ENCODE measurements at regions not wholly inside any gene's neighbourhood (a gene's known extent, or its start where the extent isn't known, plus 50 kb on each side); places are given as distances from the start of the nearest gene placed in this dataset.

DNA sequence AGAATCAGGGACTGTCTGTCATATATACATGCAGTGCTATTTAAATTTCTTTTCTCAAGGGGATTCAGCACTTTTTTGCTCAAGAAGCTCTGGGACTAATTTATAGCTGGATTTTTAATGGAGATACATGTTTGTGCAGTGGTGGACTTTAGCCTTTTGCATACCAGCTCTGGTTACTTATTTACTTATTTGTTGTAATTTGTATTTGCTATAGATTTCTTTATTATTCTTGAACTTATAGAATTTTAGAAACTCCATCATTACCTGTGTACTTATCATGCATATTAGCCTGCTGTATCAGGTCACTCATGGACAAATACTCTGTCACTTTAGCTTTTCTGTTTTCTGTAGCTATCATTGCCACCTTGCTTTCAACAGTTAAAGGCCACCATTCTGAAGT lies 1296.9 kb upstream of the TMPRSS15 start:
- Histone ChIP-seq H3K18ac (ENCODE audit: low read length) (no peak overlapping the region), H3K79me1 (ENCODE audit: low read depth, low read length) (no peaks in the 10 kb centered on the region), H2AK5ac (ENCODE audit: low read depth, low read length) (no peak overlapping the region), H2BK12ac (ENCODE audit: low read length) (no peak overlapping the region), H3K23ac (ENCODE audit: low read depth, low read length, poor library complexity) (no peak overlapping the region), H3K4me2 (ENCODE audit: insufficient read depth, low read length, poor library complexity, severe bottlenecking) (no peak overlapping the region), H3K27me3 (ENCODE audit: control insufficient read depth in 3 of 3, insufficient read depth in 3 of 3, low read depth in 1 of 3, low read length in 3 of 3) (no peaks in the 10 kb centered on the region), H3K36me3 (replicated peaks in 1 of 2; ENCODE audit: control insufficient read depth in 2 of 2, insufficient read depth in 2 of 2, low read length in 2 of 2) (no peaks in the 10 kb centered on the region), H3K9me3 (replicated peaks in 1 of 2; ENCODE audit: control insufficient read depth in 2 of 2, insufficient read depth in 1 of 2, low read depth in 1 of 2, low read length in 2 of 2) (no peaks in the 10 kb centered on the region), H3K14ac (ENCODE audit: low read length) (no peak overlapping the region), H3K4ac (ENCODE audit: low read length) (no peak overlapping the region), H3K27ac (replicated peaks; ENCODE audit: low read length) (no peak overlapping the region), H3K4me3 (ENCODE audit: low read length in 2 of 2) (no peak overlapping the region), H2BK5ac (ENCODE audit: low read length) (no peak overlapping the region), H2BK15ac (ENCODE audit: low read length) (no peak overlapping the region), H2BK120ac (ENCODE audit: low read depth, low read length) (no peak overlapping the region), H3K9ac (ENCODE audit: low read depth, low read length, poor library complexity) (no peak overlapping the region), H4K8ac (ENCODE audit: low read depth, low read length) (no peak overlapping the region), H2AFZ (ENCODE audit: low read length) (no peak overlapping the region), H4K91ac (ENCODE audit: low read depth, low read length, poor library complexity) (no peak overlapping the region), H3K4me1 (ENCODE audit: control insufficient read depth in 2 of 2, insufficient read depth in 1 of 2, low read depth in 1 of 2, low read length in 2 of 2) (no peaks in the 10 kb centered on the region)
- DNase-seq (ENCODE audit: low spot score): no peak

DNA sequence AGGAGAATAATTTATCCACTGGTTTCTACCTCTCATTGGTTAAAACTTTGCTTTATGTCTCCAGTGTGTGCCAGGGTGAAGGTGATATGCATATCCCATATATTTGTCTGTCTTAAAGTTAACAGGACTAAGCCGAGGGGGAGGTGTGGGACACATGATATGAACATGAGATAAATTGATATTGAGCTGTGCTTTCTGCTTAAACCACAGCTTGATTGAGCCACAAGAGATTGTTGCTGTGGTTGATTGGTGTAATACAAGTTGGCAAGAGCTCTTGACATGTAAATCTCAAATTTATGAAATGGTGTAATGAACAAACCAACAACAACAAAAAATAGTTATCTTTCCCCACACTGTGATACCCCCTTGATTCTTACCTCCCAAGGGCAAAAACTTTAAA lies 1295.5 kb upstream of the NCAM2 start:
- Histone ChIP-seq H3K4me2 (ENCODE audit: insufficient read depth, low read length, poor library complexity, severe bottlenecking) (no peak overlapping the region), H2AFZ (ENCODE audit: low read length) (no peak overlapping the region), H2BK120ac (ENCODE audit: low read depth, low read length) (no peak overlapping the region), H3K79me1 (ENCODE audit: low read depth, low read length) (no peaks in the 10 kb centered on the region), H3K18ac (ENCODE audit: low read length) (no peak overlapping the region), H3K14ac (ENCODE audit: low read length) (no peak overlapping the region), H3K36me3 (replicated peaks in 1 of 2; ENCODE audit: control insufficient read depth in 2 of 2, insufficient read depth in 2 of 2, low read length in 2 of 2) (no peaks in the 10 kb centered on the region), H3K27ac (replicated peaks; ENCODE audit: low read length) (no peak overlapping the region), H3K9me3 (replicated peaks in 1 of 2; ENCODE audit: control insufficient read depth in 2 of 2, insufficient read depth in 1 of 2, low read depth in 1 of 2, low read length in 2 of 2) (no peaks in the 10 kb centered on the region), H4K91ac (ENCODE audit: low read depth, low read length, poor library complexity) (no peak overlapping the region), H3K4me1 (ENCODE audit: control insufficient read depth in 2 of 2, insufficient read depth in 1 of 2, low read depth in 1 of 2, low read length in 2 of 2) (no peaks in the 10 kb centered on the region), H2BK15ac (ENCODE audit: low read length) (no peak overlapping the region), H3K9ac (ENCODE audit: low read depth, low read length, poor library complexity) (no peak overlapping the region), H2BK12ac (ENCODE audit: low read length) (no peak overlapping the region), H3K27me3 (ENCODE audit: control insufficient read depth in 3 of 3, insufficient read depth in 3 of 3, low read depth in 1 of 3, low read length in 3 of 3) (no peaks in the 10 kb centered on the region), H2BK5ac (ENCODE audit: low read length) (no peak overlapping the region), H3K4ac (ENCODE audit: low read length) (no peak overlapping the region), H4K8ac (ENCODE audit: low read depth, low read length) (no peak overlapping the region), H2AK5ac (ENCODE audit: low read depth, low read length) (no peak overlapping the region), H3K4me3 (ENCODE audit: low read length in 2 of 2) (no peak overlapping the region), H3K23ac (ENCODE audit: low read depth, low read length, poor library complexity) (no peak overlapping the region)
- no peak for DNase-seq (ENCODE audit: low spot score)
- no CpG with 5 or more reads among the region's 1 CpG for WGBS, 2 donors (ENCODE audit: extremely low coverage in 2 of 2, insufficient read length in 2 of 2, insufficient replicate concordance in 1 of 2)

DNA sequence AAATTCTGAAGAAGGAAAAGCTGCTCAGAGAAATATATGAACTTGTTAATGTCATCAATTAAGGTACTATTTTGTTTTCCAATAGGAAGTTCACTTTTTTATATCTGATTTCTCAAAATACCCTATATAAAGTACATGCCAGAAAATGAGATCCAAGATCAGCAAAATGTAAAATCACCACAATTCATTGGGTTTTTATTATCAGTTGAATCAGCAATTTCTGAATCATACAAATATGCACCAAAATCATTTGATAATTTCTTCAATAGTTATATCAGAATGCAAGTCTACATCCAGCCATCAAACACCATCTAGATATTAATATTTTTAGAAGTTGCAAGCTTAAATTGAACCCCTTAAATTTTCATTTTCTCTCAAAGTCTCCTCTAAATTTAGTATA lies 1293.4 kb upstream of the NCAM2 start:
- H3K14ac ChIP-seq (ENCODE audit: low read length): no peak overlapping the region
- DNase-seq (ENCODE audit: low spot score): no peak
- no peaks in the 10 kb centered on the region for H3K79me1 ChIP-seq (ENCODE audit: low read depth, low read length)
- no peaks in the 10 kb centered on the region for H3K27me3 ChIP-seq (ENCODE audit: control insufficient read depth in 3 of 3, insufficient read depth in 3 of 3, low read depth in 1 of 3, low read length in 3 of 3)
- H2BK15ac ChIP-seq (ENCODE audit: low read length): no peak overlapping the region
- no peak overlapping the region for H3K9ac ChIP-seq (ENCODE audit: low read depth, low read length, poor library complexity)
- H3K9me3 ChIP-seq (replicated peaks in 1 of 2; ENCODE audit: control insufficient read depth in 2 of 2, insufficient read depth in 1 of 2, low read depth in 1 of 2, low read length in 2 of 2): no peaks in the 10 kb centered on the region
- H2BK120ac ChIP-seq (ENCODE audit: low read depth, low read length): no peak overlapping the region
- H4K91ac ChIP-seq (ENCODE audit: low read depth, low read length, poor library complexity): no peak overlapping the region
- H3K4ac ChIP-seq (ENCODE audit: low read length): no peak overlapping the region
- no peak overlapping the region for H2AK5ac ChIP-seq (ENCODE audit: low read depth, low read length)
- no peaks in the 10 kb centered on the region for H3K4me1 ChIP-seq (ENCODE audit: control insufficient read depth in 2 of 2, insufficient read depth in 1 of 2, low read depth in 1 of 2, low read length in 2 of 2)
- H4K8ac ChIP-seq (ENCODE audit: low read depth, low read length): no peak overlapping the region
- H2AFZ ChIP-seq (ENCODE audit: low read length): no peak overlapping the region
- no peak overlapping the region for H3K18ac ChIP-seq (ENCODE audit: low read length)
- H3K36me3 ChIP-seq (replicated peaks in 1 of 2; ENCODE audit: control insufficient read depth in 2 of 2, insufficient read depth in 2 of 2, low read length in 2 of 2): no peaks in the 10 kb centered on the region
- H3K23ac ChIP-seq (ENCODE audit: low read depth, low read length, poor library complexity): no peak overlapping the region
- no peak overlapping the region for H2BK5ac ChIP-seq (ENCODE audit: low read length)
- no peak overlapping the region for H3K4me3 ChIP-seq (ENCODE audit: low read length in 2 of 2)
- H3K27ac ChIP-seq (replicated peaks; ENCODE audit: low read length): no peak overlapping the region
- no peak overlapping the region for H2BK12ac ChIP-seq (ENCODE audit: low read length)
- H3K4me2 ChIP-seq (ENCODE audit: insufficient read depth, low read length, poor library complexity, severe bottlenecking): no peak overlapping the region

DNA sequence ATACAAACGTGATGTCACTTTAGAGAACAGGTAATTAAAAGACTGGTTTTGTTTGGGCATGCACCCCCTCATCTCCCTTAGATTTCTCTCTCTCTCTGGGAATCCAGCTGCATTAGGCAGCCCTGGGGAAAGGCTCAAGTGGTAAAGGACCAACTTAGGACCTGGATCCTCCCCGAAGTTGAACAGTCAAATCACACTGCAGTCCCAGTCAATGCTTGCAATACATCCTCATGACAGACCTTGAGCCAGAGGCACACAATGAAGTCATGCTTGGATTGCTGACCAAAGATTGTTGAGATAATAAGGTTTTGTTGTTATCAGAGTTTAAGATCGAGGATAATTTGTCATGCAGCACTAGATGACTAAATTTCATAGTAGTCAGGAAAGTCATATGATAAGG lies 1285.8 kb upstream of the NCAM2 start:
- no peaks in the 10 kb centered on the region for H3K27me3 ChIP-seq (ENCODE audit: control insufficient read depth in 3 of 3, insufficient read depth in 3 of 3, low read depth in 1 of 3, low read length in 3 of 3)
- H3K4me2 ChIP-seq (ENCODE audit: insufficient read depth, low read length, poor library complexity, severe bottlenecking): no peak overlapping the region
- H3K9ac ChIP-seq (ENCODE audit: low read depth, low read length, poor library complexity): no peak overlapping the region
- H3K79me1 ChIP-seq (ENCODE audit: low read depth, low read length): no peaks in the 10 kb centered on the region
- H3K14ac ChIP-seq (ENCODE audit: low read length): no peak overlapping the region
- no CpG with 5 or more reads among the region's 3 CpGs for WGBS, 2 donors (ENCODE audit: extremely low coverage in 2 of 2, insufficient read length in 2 of 2, insufficient replicate concordance in 1 of 2)
- H3K4me1 ChIP-seq (ENCODE audit: control insufficient read depth in 2 of 2, insufficient read depth in 1 of 2, low read depth in 1 of 2, low read length in 2 of 2): no peaks in the 10 kb centered on the region
- no peak overlapping the region for H2BK15ac ChIP-seq (ENCODE audit: low read length)
- no peak overlapping the region for H3K23ac ChIP-seq (ENCODE audit: low read depth, low read length, poor library complexity)
- H3K4ac ChIP-seq (ENCODE audit: low read length): no peak overlapping the region
- no peak overlapping the region for H3K27ac ChIP-seq (replicated peaks; ENCODE audit: low read length)
- no peak overlapping the region for H3K18ac ChIP-seq (ENCODE audit: low read length)
- no peak overlapping the region for H4K91ac ChIP-seq (ENCODE audit: low read depth, low read length, poor library complexity)
- no peak overlapping the region for H4K8ac ChIP-seq (ENCODE audit: low read depth, low read length)
- H3K4me3 ChIP-seq (ENCODE audit: low read length in 2 of 2): no peak overlapping the region
- DNase-seq (ENCODE audit: low spot score): no peak
- H2AFZ ChIP-seq (ENCODE audit: low read length): peak overlapping the region; percentile 10
- no peaks in the 10 kb centered on the region for H3K36me3 ChIP-seq (replicated peaks in 1 of 2; ENCODE audit: control insufficient read depth in 2 of 2, insufficient read depth in 2 of 2, low read length in 2 of 2)
- no peak overlapping the region for H2BK12ac ChIP-seq (ENCODE audit: low read length)
- no peak overlapping the region for H2BK120ac ChIP-seq (ENCODE audit: low read depth, low read length)
- H2AK5ac ChIP-seq (ENCODE audit: low read depth, low read length): no peak overlapping the region
- H2BK5ac ChIP-seq (ENCODE audit: low read length): no peak overlapping the region
- no peaks in the 10 kb centered on the region for H3K9me3 ChIP-seq (replicated peaks in 1 of 2; ENCODE audit: control insufficient read depth in 2 of 2, insufficient read depth in 1 of 2, low read depth in 1 of 2, low read length in 2 of 2)

Measured in neuronal stem cell (in vitro differentiated cells).